B cell (primary cell): ENCODE measurements at regions not wholly inside any gene's neighbourhood (a gene's known extent, or its start where the extent isn't known, plus 50 kb on each side); places are given as distances from the start of the nearest gene placed in this dataset.

ENCODE experiments used
- EZH2 ChIP-seq: IDR thresholded peaks from 2 replicates; pipeline ENCODE4 v1.6.1; 2012; ENCODE audit warnings: borderline replicate concordance, low read depth, mild to moderate bottlenecking, moderate library complexity, low read length; ENCODE audit not compliant: insufficient read depth, poor library complexity, severe bottlenecking
- TF ChIP-seq, protein P1 (sequence below): fragments of 200-600 bp; IDR thresholded peaks from one replicate; pipeline ENCODE4 v1.8.0; 2022; ENCODE audit warnings: antibody characterized with exemption, mild to moderate bottlenecking

DNA sequence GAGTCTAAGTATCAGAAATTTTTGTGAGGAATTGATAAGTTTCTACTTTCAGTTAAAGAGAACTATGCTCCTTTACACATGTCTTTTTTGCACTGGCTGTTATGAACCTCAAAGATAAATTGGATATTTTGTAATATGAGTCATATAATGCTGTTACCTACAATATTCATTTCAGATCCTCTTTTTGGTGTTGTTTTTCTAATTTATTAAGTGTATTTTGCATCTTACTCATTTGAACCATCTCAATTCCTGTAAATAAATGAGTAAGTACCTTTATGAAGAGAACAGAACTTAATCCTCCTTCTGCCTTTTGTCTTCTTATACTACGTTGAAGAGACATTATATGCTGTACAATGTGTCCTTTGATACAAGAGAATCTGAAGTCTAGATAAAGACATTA is 74.4 kb downstream of the ZIC1 start:
- TF ChIP-seq, protein P1, sequence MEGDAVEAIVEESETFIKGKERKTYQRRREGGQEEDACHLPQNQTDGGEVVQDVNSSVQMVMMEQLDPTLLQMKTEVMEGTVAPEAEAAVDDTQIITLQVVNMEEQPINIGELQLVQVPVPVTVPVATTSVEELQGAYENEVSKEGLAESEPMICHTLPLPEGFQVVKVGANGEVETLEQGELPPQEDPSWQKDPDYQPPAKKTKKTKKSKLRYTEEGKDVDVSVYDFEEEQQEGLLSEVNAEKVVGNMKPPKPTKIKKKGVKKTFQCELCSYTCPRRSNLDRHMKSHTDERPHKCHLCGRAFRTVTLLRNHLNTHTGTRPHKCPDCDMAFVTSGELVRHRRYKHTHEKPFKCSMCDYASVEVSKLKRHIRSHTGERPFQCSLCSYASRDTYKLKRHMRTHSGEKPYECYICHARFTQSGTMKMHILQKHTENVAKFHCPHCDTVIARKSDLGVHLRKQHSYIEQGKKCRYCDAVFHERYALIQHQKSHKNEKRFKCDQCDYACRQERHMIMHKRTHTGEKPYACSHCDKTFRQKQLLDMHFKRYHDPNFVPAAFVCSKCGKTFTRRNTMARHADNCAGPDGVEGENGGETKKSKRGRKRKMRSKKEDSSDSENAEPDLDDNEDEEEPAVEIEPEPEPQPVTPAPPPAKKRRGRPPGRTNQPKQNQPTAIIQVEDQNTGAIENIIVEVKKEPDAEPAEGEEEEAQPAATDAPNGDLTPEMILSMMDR, result no peak
- TF ChIP-seq EZH2, result no peak
